ENCODE measurements at regions not wholly inside any gene's neighbourhood (a gene's known extent, or its start where the extent isn't known, plus 50 kb on each side); places are given as distances from the start of the nearest gene placed in this dataset.

DNA sequence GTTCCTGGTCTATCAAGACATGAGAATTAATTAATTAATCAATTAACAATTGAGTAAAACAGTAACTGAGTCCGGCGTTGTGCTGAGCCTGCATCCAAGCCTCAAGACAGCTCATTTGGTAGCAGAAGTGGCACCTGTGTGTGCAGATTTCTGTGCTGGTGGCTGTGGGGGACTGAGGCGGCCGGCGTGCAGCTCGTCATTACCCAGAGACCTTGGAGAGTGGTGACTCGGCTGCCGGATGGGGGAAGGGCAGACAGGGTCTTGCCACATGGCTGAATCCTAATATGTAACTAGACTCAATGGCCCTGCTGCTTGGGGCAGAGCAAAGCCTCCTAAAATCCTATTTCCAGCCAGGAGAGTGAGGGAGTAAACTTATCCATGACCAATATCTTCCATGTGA lies 510.2 kb downstream of the TCERG1L start:
- Histone ChIP-seq H3K18ac (ENCODE audit: insufficient read length, low read depth, low read length) (no peak overlapping the region), H4K8ac (replicated peaks; ENCODE audit: insufficient read length, low read depth, low read length) (no peak overlapping the region), H3T11ph (ENCODE audit: low read length) (no peak overlapping the region), H2BK5ac (ENCODE audit: insufficient read length, low read length) (no peak overlapping the region), H3K23me2 (ENCODE audit: insufficient read length, low read depth, low read length, poor library complexity, severe bottlenecking) (no peaks in the 10 kb centered on the region), H3K56ac (ENCODE audit: insufficient read length, low read depth, low read length) (no peak overlapping the region), H3K4me2 (ENCODE audit: insufficient read depth, insufficient read length, low read length) (no peak overlapping the region), H3K9ac (ENCODE audit: extremely low read depth, insufficient read length, low read length) (no peak overlapping the region), H3K79me2 (ENCODE audit: insufficient read depth, low read length) (no peaks in the 10 kb centered on the region), H2BK20ac (ENCODE audit: low read depth, low read length, poor library complexity, severe bottlenecking) (no peak overlapping the region), H3K4ac (ENCODE audit: low read depth, low read length) (no peak overlapping the region), H3K27ac (ENCODE audit: insufficient read length, low read depth, low read length) (no peak overlapping the region), H4K5ac (ENCODE audit: insufficient read length, low read depth, low read length) (no peak overlapping the region), H2AK5ac (ENCODE audit: insufficient read length, low read length) (no peak overlapping the region), H2BK15ac (ENCODE audit: low read depth, low read length) (no peak overlapping the region), H4K20me1 (ENCODE audit: control insufficient read depth, insufficient read depth, insufficient read length) (no peaks in the 10 kb centered on the region), H3K23ac (ENCODE audit: insufficient read length, low read depth, low read length) (no peak overlapping the region), H2BK120ac (ENCODE audit: low read depth, low read length, poor library complexity, severe bottlenecking) (no peak overlapping the region), H4K91ac (ENCODE audit: insufficient read length, low read depth, low read length) (no peak overlapping the region), H2BK12ac (ENCODE audit: insufficient read length, low read depth, low read length) (no peak overlapping the region), H3K4me1 (ENCODE audit: insufficient read depth, low read length) (no peaks in the 10 kb centered on the region), H3K9me3 (ENCODE audit: control insufficient read depth, low read depth, low read length) (no peaks in the 10 kb centered on the region), H2AFZ (ENCODE audit: low read length) (no peak overlapping the region), H3K27me3 (ENCODE audit: insufficient read depth, low read length) (no peaks in the 10 kb centered on the region), H3K79me1 (ENCODE audit: insufficient read depth, low read depth, low read length, poor library complexity, severe bottlenecking) (no peaks in the 10 kb centered on the region), H3K14ac (ENCODE audit: insufficient read depth, low read length) (no peak overlapping the region)
- TF ChIP-seq, protein P1, sequence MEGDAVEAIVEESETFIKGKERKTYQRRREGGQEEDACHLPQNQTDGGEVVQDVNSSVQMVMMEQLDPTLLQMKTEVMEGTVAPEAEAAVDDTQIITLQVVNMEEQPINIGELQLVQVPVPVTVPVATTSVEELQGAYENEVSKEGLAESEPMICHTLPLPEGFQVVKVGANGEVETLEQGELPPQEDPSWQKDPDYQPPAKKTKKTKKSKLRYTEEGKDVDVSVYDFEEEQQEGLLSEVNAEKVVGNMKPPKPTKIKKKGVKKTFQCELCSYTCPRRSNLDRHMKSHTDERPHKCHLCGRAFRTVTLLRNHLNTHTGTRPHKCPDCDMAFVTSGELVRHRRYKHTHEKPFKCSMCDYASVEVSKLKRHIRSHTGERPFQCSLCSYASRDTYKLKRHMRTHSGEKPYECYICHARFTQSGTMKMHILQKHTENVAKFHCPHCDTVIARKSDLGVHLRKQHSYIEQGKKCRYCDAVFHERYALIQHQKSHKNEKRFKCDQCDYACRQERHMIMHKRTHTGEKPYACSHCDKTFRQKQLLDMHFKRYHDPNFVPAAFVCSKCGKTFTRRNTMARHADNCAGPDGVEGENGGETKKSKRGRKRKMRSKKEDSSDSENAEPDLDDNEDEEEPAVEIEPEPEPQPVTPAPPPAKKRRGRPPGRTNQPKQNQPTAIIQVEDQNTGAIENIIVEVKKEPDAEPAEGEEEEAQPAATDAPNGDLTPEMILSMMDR (conservative IDR thresholded peaks at IDR 0.05), result no peak
- no CpG with 5 or more reads among the region's 8 CpGs for WGBS (ENCODE audit: extremely low coverage, insufficient read length, low lambda C conversion rate)
- H3K9me3 Mint-ChIP-seq, result no peaks in the 10 kb centered on the region
- H3K36me3 Mint-ChIP-seq (ENCODE audit: insufficient read depth in 1 of 3, low read depth in 3 of 3), result no peaks in the 10 kb centered on the region
- H3K27me3 Mint-ChIP-seq (ENCODE audit: low read depth), result peaks cover 2% of the 10 kb centered on the region; the same call in 1 of the 2 replicates
- peaks cover 0 to 4% of the 10 kb centered on the region in 2 experiments; a peak in 2 of 4 replicates for H3K4me1 Mint-ChIP-seq
- no peak overlapping the region for H3K4me3 Mint-ChIP-seq
- H3K27ac Mint-ChIP-seq, result no peak overlapping the region
- DNase-seq, result no peak

All from H9 (cell line).